ENCODE measurements at regions not wholly inside any gene's neighbourhood (a gene's known extent, or its start where the extent isn't known, plus 50 kb on each side); places are given as distances from the start of the nearest gene placed in this dataset.

GRCh38 chr15:38928431-38928830, 363.8 kb upstream of the RASGRP1 start:
- Histone ChIP-seq H3K4me1 (ENCODE audit: insufficient read depth) (peaks cover 18% of the 10 kb centered on the region), H3K27me3 (replicated peaks; ENCODE audit: insufficient read depth) (no peaks in the 10 kb centered on the region), H3K9me3 (ENCODE audit: low read depth) (no peaks in the 10 kb centered on the region), H2AFZ (no peak overlapping the region), H3K9ac (no peak overlapping the region), H3K9me2 (ENCODE audit: insufficient read depth) (peaks cover 10% of the 10 kb centered on the region; the same call in 1 of the 2 replicates), H3K79me2 (ENCODE audit: insufficient read depth) (no peaks in the 10 kb centered on the region), H3F3A (ENCODE audit: insufficient read depth) (no peaks in the 10 kb centered on the region), H3K36me3 (ENCODE audit: low read depth) (no peaks in the 10 kb centered on the region), H3K4me3 (no peak overlapping the region), H3K4me2 (ENCODE audit: unreplicated experiment) (no peak overlapping the region), H4K20me1 (ENCODE audit: insufficient read depth) (no peaks in the 10 kb centered on the region), H3K27ac (no peak overlapping the region)
- WGBS, 2 experiments (ENCODE audit: low coverage in 1 of 2, low lambda C conversion rate in 2 of 2, missing lambda C conversion rate in 2 of 2): 46 to 60% methylated on average over 1 of the region's 1 CpG
- in situ Hi-C loops (cut with MboI): no loop called here
- DNase-seq: no peak
- TF ChIP-seq EZH2 (IDR thresholded peaks at IDR 0.05; ENCODE audit: insufficient read depth, poor library complexity, severe bottlenecking) (no peak), EZH2phosphoT487 (IDR thresholded peaks at IDR 0.05; ENCODE audit: insufficient read depth, low read depth) (no peak)

- Histone ChIP-seq H3K4me2 (ENCODE audit: unreplicated experiment) (peak overlapping the region; percentile 32), H3K36me3 (ENCODE audit: low read depth) (no peaks in the 10 kb centered on the region), H3K9me3 (ENCODE audit: low read depth) (no peaks in the 10 kb centered on the region), H2AFZ (no peak overlapping the region), H3K9me2 (ENCODE audit: insufficient read depth) (peaks cover 10% of the 10 kb centered on the region; the same call in 1 of the 2 replicates), H3K9ac (no peak overlapping the region), H3K4me3 (no peak overlapping the region), H3F3A (ENCODE audit: insufficient read depth) (no peaks in the 10 kb centered on the region), H4K20me1 (ENCODE audit: insufficient read depth) (no peaks in the 10 kb centered on the region), H3K79me2 (ENCODE audit: insufficient read depth) (no peaks in the 10 kb centered on the region), H3K27me3 (replicated peaks; ENCODE audit: insufficient read depth) (no peaks in the 10 kb centered on the region), H3K27ac (0 out of 2 replicates have a peak overlapping the region, but pooled peaks have one; percentile 2), H3K4me1 (ENCODE audit: insufficient read depth) (peaks cover 18% of the 10 kb centered on the region)
- peak; percentile 50 for DNase-seq
- WGBS, 2 experiments (ENCODE audit: low coverage in 1 of 2, low lambda C conversion rate in 2 of 2, missing lambda C conversion rate in 2 of 2): 93 to 97% methylated on average over 9 of the region's 9 CpGs
- TF ChIP-seq EZH2 (IDR thresholded peaks at IDR 0.05; ENCODE audit: insufficient read depth, poor library complexity, severe bottlenecking) (no peak), EZH2phosphoT487 (IDR thresholded peaks at IDR 0.05; ENCODE audit: insufficient read depth, low read depth) (no peak)
- in situ Hi-C loops (cut with MboI): no loop called here
Observed at GRCh38 chr15:38930851-38931572, 366.4 kb upstream of the RASGRP1 start.

GRCh38 chr15:38941399-38941953, 376.9 kb upstream of the RASGRP1 start:
- no peak for TF ChIP-seq EZH2phosphoT487 (IDR thresholded peaks at IDR 0.05; ENCODE audit: insufficient read depth, low read depth)
- TF ChIP-seq EZH2 (IDR thresholded peaks at IDR 0.05; ENCODE audit: insufficient read depth, poor library complexity, severe bottlenecking): no peak
- in situ Hi-C loops (cut with MboI): no loop called here
- WGBS, 2 experiments (ENCODE audit: low coverage in 1 of 2, low lambda C conversion rate in 2 of 2, missing lambda C conversion rate in 2 of 2): 52 to 55% methylated on average over 6 of the region's 6 CpGs
- Histone ChIP-seq H3K4me1 (ENCODE audit: insufficient read depth) (peaks cover 17% of the 10 kb centered on the region), H3K9me2 (ENCODE audit: insufficient read depth) (no peaks in the 10 kb centered on the region), H4K20me1 (ENCODE audit: insufficient read depth) (no peaks in the 10 kb centered on the region), H3K27me3 (replicated peaks; ENCODE audit: insufficient read depth) (no peaks in the 10 kb centered on the region), H3K4me3 (no peak overlapping the region), H3K4me2 (ENCODE audit: unreplicated experiment) (no peak overlapping the region), H3F3A (ENCODE audit: insufficient read depth) (no peaks in the 10 kb centered on the region), H2AFZ (no peak overlapping the region), H3K9me3 (ENCODE audit: low read depth) (no peaks in the 10 kb centered on the region), H3K79me2 (ENCODE audit: insufficient read depth) (no peaks in the 10 kb centered on the region), H3K9ac (no peak overlapping the region), H3K27ac (no peak overlapping the region), H3K36me3 (ENCODE audit: low read depth) (no peaks in the 10 kb centered on the region)
- DNase-seq: peak; percentile 34

GRCh38 chr15:38944536-38944935, 379.9 kb upstream of the RASGRP1 start:
- Histone ChIP-seq H3K4me3 (no peak overlapping the region), H3K36me3 (ENCODE audit: low read depth) (no peaks in the 10 kb centered on the region), H3K27ac (no peak overlapping the region), H3F3A (ENCODE audit: insufficient read depth) (no peaks in the 10 kb centered on the region), H3K9me3 (ENCODE audit: low read depth) (no peaks in the 10 kb centered on the region), H3K4me2 (ENCODE audit: unreplicated experiment) (no peak overlapping the region), H3K27me3 (replicated peaks; ENCODE audit: insufficient read depth) (no peaks in the 10 kb centered on the region), H3K79me2 (ENCODE audit: insufficient read depth) (no peaks in the 10 kb centered on the region), H3K9me2 (ENCODE audit: insufficient read depth) (no peaks in the 10 kb centered on the region), H3K9ac (no peak overlapping the region), H3K4me1 (ENCODE audit: insufficient read depth) (peaks cover 17% of the 10 kb centered on the region), H2AFZ (no peak overlapping the region), H4K20me1 (ENCODE audit: insufficient read depth) (no peaks in the 10 kb centered on the region)
- in situ Hi-C loops (cut with MboI): no loop called here
- DNase-seq: no peak
- TF ChIP-seq EZH2phosphoT487 (IDR thresholded peaks at IDR 0.05; ENCODE audit: insufficient read depth, low read depth) (no peak), EZH2 (IDR thresholded peaks at IDR 0.05; ENCODE audit: insufficient read depth, poor library complexity, severe bottlenecking) (no peak)
